HCT116 (cell line): ENCODE measurements at regions not wholly inside any gene's neighbourhood (a gene's known extent, or its start where the extent isn't known, plus 50 kb on each side); places are given as distances from the start of the nearest gene placed in this dataset.
"Not testable (repeated sequence)": the region's sequence is repeated elsewhere in the genome, so short reads cannot be mapped to it uniquely, and the experiment has no call there.

Experiments used
- ATAC-seq: fragments of 200-7000 bp; cut with Tn5 transposase; 2 replicates; pipeline ENCODE4 v1.9.1; 2020; ENCODE audit warnings: mild to moderate bottlenecking, moderate library complexity
- BruUV-seq: library from RNA; stranded (reverse); fragments of 400-500 nt; replicated peaks from 2 replicates; lab custom pipeline; 2021; lab: Mats Ljungman, UMichigan
- CTCF ChIA-PET: fragments of 300-600 bp; sonication (Branson Sonifier 250); formaldehyde crosslinking; loops from one replicate; lab custom pipeline; 2021; ENCODE audit warnings: antibody characterized with exemption; lab: Charles Lee
- POLR2A ChIA-PET: fragments of 300-600, 350-600 bp; sonication (Branson Sonifier 250); formaldehyde crosslinking; loops from one replicate; lab custom pipeline; 2021; ENCODE audit warnings: antibody characterized with exemption; lab: Charles Lee
- RAD21 ChIA-PET, 2 experiments: fragments of 300-600 bp; sonication (Branson Sonifier 250); formaldehyde crosslinking; loops; one replicate each; lab custom pipeline; 2023; ENCODE audit warnings: low total read pairs in 2 of 2; ENCODE audit not compliant: uncharacterized antibody in 2 of 2, unreplicated experiment in 2 of 2, low non-redundant PET in 1 of 2; lab: Charles Lee
- DNase-seq: peaks from one replicate; pipeline ENCODE4 v3.0.0-alpha.2; 2010; ENCODE audit warnings: low read depth, low spot score
- H2AFZ ChIP-seq: fragments of 200-600 bp; shearing (Covaris generic), sonication (generic); 2 replicates; pipeline ENCODE4 v1.6.1; 2017; ENCODE audit warnings: low read depth, mixed run types, mixed read lengths, antibody characterized with exemption, low read length; ENCODE audit not compliant: poor library complexity, severe bottlenecking
- H3K27ac ChIP-seq: 2 replicates; pipeline ENCODE4 v1.5.1; 2012; ENCODE audit warnings: low read depth, low read length
- H3K27me3 ChIP-seq: fragments of 200-600 bp; sonication (generic); 2 replicates; pipeline ENCODE4 v1.6.1; 2016; ENCODE audit warnings: mixed run types, low read length, mixed read lengths; ENCODE audit not compliant: insufficient read depth
- H3K36me3 ChIP-seq, 2 experiments: fragments of 200-500 bp in 1 of 2; fragments of 200-600 bp in 1 of 2; sonication (Bioruptor generic) in 1 of 2; sonication (generic) in 1 of 2; 2 replicates each; pipeline versions ENCODE4 v1.5.1 to v1.6.1; 2014 to 2016; ENCODE audit warnings: low read length in 2 of 2, inconsistent platforms in 1 of 2, mixed read lengths in 1 of 2, mixed run types in 1 of 2; ENCODE audit not compliant: insufficient read depth in 2 of 2, control insufficient read depth in 1 of 2
- H3K4me1 ChIP-seq, 2 experiments: fragments of 200-600 bp in 1 of 2; sonication (generic) in 1 of 2; 2 replicates each; pipeline versions ENCODE4 v1.5.1 to v1.6.1; 2012 to 2017; ENCODE audit warnings: low read length in 2 of 2, inconsistent platforms in 1 of 2, mild to moderate bottlenecking in 1 of 2, mixed read lengths in 1 of 2, mixed run types in 1 of 2, moderate library complexity in 1 of 2; ENCODE audit not compliant: insufficient read depth in 2 of 2, control insufficient read depth in 1 of 2
- H3K4me2 ChIP-seq: fragments of 200-600 bp; sonication (generic); 2 replicates; pipeline ENCODE4 v1.6.1; 2017; ENCODE audit warnings: mixed run types, low read length, mixed read lengths
- H3K4me3 ChIP-seq, 2 experiments: fragments of 200-600 bp in 1 of 2; sonication (generic) in 1 of 2; replicated peaks in 1 of 2; 2 replicates each; pipeline ENCODE4 v1.5.1; 2011 to 2016; ENCODE audit warnings: low read length in 2 of 2, control low read depth in 1 of 2, low read depth in 1 of 2, mild to moderate bottlenecking in 1 of 2, mixed read lengths in 1 of 2, mixed run types in 1 of 2
- H3K79me2 ChIP-seq: fragments of 200-600 bp; sonication (generic); 2 replicates; pipeline ENCODE4 v1.6.1; 2017; ENCODE audit warnings: mild to moderate bottlenecking, mixed run types, low read length, moderate library complexity, mixed read lengths; ENCODE audit not compliant: insufficient read depth
- H3K9ac ChIP-seq: fragments of 200-600 bp; sonication (generic); 2 replicates; pipeline ENCODE4 v1.6.1; 2016; ENCODE audit warnings: low read length, mixed read lengths
- H3K9me2 ChIP-seq: fragments of 200-600 bp; sonication (generic), shearing (Covaris generic); 2 replicates; pipeline ENCODE4 v1.6.1; 2017; ENCODE audit warnings: mixed run types, mild to moderate bottlenecking, moderate library complexity; ENCODE audit not compliant: insufficient read depth
- H3K9me3 ChIP-seq, 2 experiments: fragments of 200-500 bp in 1 of 2; fragments of 200-600 bp in 1 of 2; sonication (Bioruptor generic) in 1 of 2; sonication (generic) in 1 of 2; 2 replicates each; pipeline ENCODE4 v1.6.1; 2014 to 2017; ENCODE audit warnings: low read length in 2 of 2, mixed read lengths in 2 of 2, inconsistent platforms in 1 of 2, low read depth in 1 of 2, mild to moderate bottlenecking in 1 of 2, mixed run types in 1 of 2, moderate library complexity in 1 of 2; ENCODE audit not compliant: control insufficient read depth in 1 of 2, insufficient read depth in 1 of 2
- H4K20me1 ChIP-seq: fragments of 200-600 bp; sonication (generic), shearing (Covaris generic); 2 replicates; pipeline ENCODE4 v1.6.1; 2017; ENCODE audit warnings: mixed run types, mild to moderate bottlenecking, moderate library complexity; ENCODE audit not compliant: insufficient read depth
- ATF3 ChIP-seq: IDR thresholded peaks from 2 replicates; pipeline ENCODE4 v1.6.1; 2012
- CBX3 ChIP-seq: IDR thresholded peaks from 2 replicates; pipeline ENCODE4 v1.6.1; 2012; ENCODE audit warnings: low read depth
- CEBPB ChIP-seq: IDR thresholded peaks from 2 replicates; pipeline ENCODE4 v1.6.1; 2012; ENCODE audit warnings: low read depth
- CTCF ChIP-seq, 3 experiments: fragments of 200-600 bp in 1 of 3; sonication (generic) in 1 of 3; IDR thresholded peaks in 2 of 3; conservative IDR thresholded peaks in 1 of 3; 2 replicates each; pipeline ENCODE4 v1.5.1; 2012 to 2017; ENCODE audit warnings: low read depth in 2 of 3, low read length in 2 of 3, antibody characterized with exemption in 1 of 3, borderline replicate concordance in 1 of 3, control low read depth in 1 of 3, mild to moderate bottlenecking in 1 of 3, mixed read lengths in 1 of 3, mixed run types in 1 of 3, moderate library complexity in 1 of 3; ENCODE audit not compliant: insufficient read depth in 1 of 3
- EGR1 ChIP-seq: IDR thresholded peaks from 2 replicates; pipeline ENCODE4 v1.6.1; 2012; ENCODE audit warnings: low read depth
- ELF1 ChIP-seq: IDR thresholded peaks from 2 replicates; pipeline ENCODE4 v1.6.1; 2012; ENCODE audit warnings: low read depth, borderline replicate concordance
- EZH2 ChIP-seq: fragments of 200-600 bp; sonication (generic); IDR thresholded peaks from 2 replicates; pipeline ENCODE4 v1.6.1; 2017; ENCODE audit warnings: antibody characterized with exemption, mixed run types
- EZH2phosphoT487 ChIP-seq: fragments of 200-600 bp; IDR thresholded peaks from 2 replicates; pipeline ENCODE4 v1.6.1; 2018; ENCODE audit warnings: antibody characterized with exemption, borderline replicate concordance
- FOSL1 ChIP-seq: IDR thresholded peaks from 2 replicates; pipeline ENCODE4 v1.6.1; 2012; ENCODE audit warnings: low read depth
- JUND ChIP-seq: IDR thresholded peaks from 2 replicates; pipeline ENCODE4 v1.6.1; 2012
- POLR2A ChIP-seq: IDR thresholded peaks from 2 replicates; pipeline ENCODE4 v1.7.0; 2011; ENCODE audit warnings: borderline replicate concordance; ENCODE audit not compliant: insufficient read depth, insufficient read length; ENCODE audit errors: extremely low read depth
- RAD21 ChIP-seq: IDR thresholded peaks from 2 replicates; pipeline ENCODE4 v1.6.1; 2012; ENCODE audit warnings: low read depth, mild to moderate bottlenecking
- SP1 ChIP-seq: IDR thresholded peaks from 2 replicates; pipeline ENCODE4 v1.6.1; 2012; ENCODE audit warnings: low read depth
- SRF ChIP-seq: IDR thresholded peaks from 2 replicates; pipeline ENCODE4 v1.6.1; 2012; ENCODE audit warnings: low read depth
- TCF7L2 ChIP-seq: IDR thresholded peaks from 2 replicates; pipeline ENCODE4 v1.7.0; 2011; ENCODE audit warnings: borderline replicate concordance, inconsistent platforms; ENCODE audit not compliant: insufficient read depth, insufficient read length; ENCODE audit errors: extremely low read depth
- ZBTB33 ChIP-seq: IDR thresholded peaks from 2 replicates; pipeline ENCODE4 v1.6.1; 2011; ENCODE audit warnings: mild to moderate bottlenecking, low read length, moderate library complexity; ENCODE audit not compliant: insufficient replicate concordance; ENCODE audit errors: extremely low read depth
- ZFX ChIP-seq: fragments of 450-650 bp; IDR thresholded peaks from 2 replicates; pipeline ENCODE4 v1.6.1; 2017
- ZNF274 ChIP-seq: fragments of 200-500 bp; sonication (Bioruptor generic); IDR thresholded peaks from 2 replicates; pipeline ENCODE4 v1.6.1; 2014; ENCODE audit warnings: mild to moderate bottlenecking, low read depth, low read length, inconsistent platforms
- intact Hi-C: fragments of 100-400 bp; cut with micrococcal nuclease; formaldehyde crosslinking; loops from 2 replicates; pipeline ENCODE4 v1.10.0; 2022

GRCh38 chrX:1124531-1124930 lies 87.9 kb downstream of the CRLF2 start:
- ATAC-seq (no peak), DNase-seq (no peak)
- H3K9me3 ChIP-seq: no peaks in the 10 kb centered on the region
- no peak overlapping the region for H3K27ac ChIP-seq
- no peaks in the 10 kb centered on the region for H3K79me2 ChIP-seq
- intact Hi-C loops: loop anchor here (5.0 kb wide), 1 partner anchor 697 kb away; no protein-coding TSS in a partner anchor
- H3K27me3 ChIP-seq: peaks cover 4% of the 10 kb centered on the region; the same call in 1 of the 2 replicates
- no peaks in the 10 kb centered on the region for H4K20me1 ChIP-seq
- RAD21 ChIA-PET: no interaction called here
- TF ChIP-seq CBX3 (no peak), SP1 (no peak), TCF7L2 (no peak), ZBTB33 (no peak), CTCF (IDR thresholded peaks at IDR 0.05 in 2 of 3, conservative IDR thresholded peaks at IDR 0.05 in 1 of 3; ENCODE audit: borderline replicate concordance in 1 of 3, insufficient read depth in 1 of 3, low read depth in 2 of 3, low read length in 2 of 3) (no peak), EGR1 (no peak), RAD21 (no peak), EZH2phosphoT487 (no peak), EZH2 (no peak), ZFX (no peak), FOSL1 (no peak), POLR2A (no peak), SRF (no peak), JUND (no peak), ZNF274 (no peak), CEBPB (no peak), ATF3 (no peak), ELF1 (no peak)
- TF ChIP-seq, all 23 proteins: peak for 0
- BruUV-seq: no TSS peak
- Histone ChIP-seq H3K9me2 (no peaks in the 10 kb centered on the region), H3K4me2 (no peak overlapping the region), H3K36me3 (no peaks in the 10 kb centered on the region), H3K4me3 (no peak overlapping the region), H2AFZ (no peak overlapping the region), H3K4me1 (no peaks in the 10 kb centered on the region), H3K9ac (no peak overlapping the region)
- ChIA-PET POLR2A (no interaction called here), CTCF (no interaction called here)

GRCh38 chrX:1122851-1123250 lies 89.6 kb downstream of the CRLF2 start:
- BruUV-seq: not testable (repeated sequence)

More at GRCh38 chrX:1122851-1123250, 89.6 kb downstream of the CRLF2 start:
- H3K27ac ChIP-seq, H3K4me1 ChIP-seq, H2AFZ ChIP-seq, H3K27me3 ChIP-seq, POLR2A ChIA-PET, H3K9me3 ChIP-seq, H3K4me2 ChIP-seq, H4K20me1 ChIP-seq, H3K4me3 ChIP-seq, H3K9me2 ChIP-seq, ATAC-seq, H3K9ac ChIP-seq, H3K36me3 ChIP-seq, RAD21 ChIA-PET, H3K79me2 ChIP-seq, DNase-seq, CTCF ChIA-PET: not testable (repeated sequence)
- intact Hi-C loops: loop anchor here (5.0 kb wide), 1 partner anchor 696 kb away; no protein-coding TSS in a partner anchor
